Upper lobe of left lung (tissue), 4 donors: ENCODE measurements at regions not wholly inside any gene's neighbourhood (a gene's known extent, or its start where the extent isn't known, plus 50 kb on each side); places are given as distances from the start of the nearest gene placed in this dataset.

Source experiments
- EP300 ChIP-seq, 4 donors: sonication (generic); formaldehyde crosslinking; IDR thresholded peaks; one replicate each; pipeline ENCODE4 v1.5.1; 2017; ENCODE audit warnings: antibody characterized with exemption in 4 of 4, control low read depth in 2 of 4
- POLR2A ChIP-seq, 4 donors: fragments of 450-650 bp; IDR thresholded peaks; one replicate each; pipeline ENCODE4 v1.5.1; 2016 to 2017; ENCODE audit warnings: antibody characterized with exemption in 4 of 4, mild to moderate bottlenecking in 2 of 4
- POLR2AphosphoS5 ChIP-seq, 2 donors: sonication (generic); formaldehyde crosslinking; IDR thresholded peaks; one replicate each; pipeline ENCODE4 v1.5.1; 2017; ENCODE audit warnings: antibody characterized with exemption in 2 of 2
- TF ChIP-seq, protein P1 (sequence below), 6 experiments: fragments of 450-650 bp in 4 of 6; fragments of 200-600 bp in 2 of 6; sonication (generic) in 2 of 6; IDR thresholded peaks; one replicate each; pipeline ENCODE4 v1.5.1; 2016 to 2019; ENCODE audit warnings: antibody characterized with exemption in 6 of 6

DNA sequence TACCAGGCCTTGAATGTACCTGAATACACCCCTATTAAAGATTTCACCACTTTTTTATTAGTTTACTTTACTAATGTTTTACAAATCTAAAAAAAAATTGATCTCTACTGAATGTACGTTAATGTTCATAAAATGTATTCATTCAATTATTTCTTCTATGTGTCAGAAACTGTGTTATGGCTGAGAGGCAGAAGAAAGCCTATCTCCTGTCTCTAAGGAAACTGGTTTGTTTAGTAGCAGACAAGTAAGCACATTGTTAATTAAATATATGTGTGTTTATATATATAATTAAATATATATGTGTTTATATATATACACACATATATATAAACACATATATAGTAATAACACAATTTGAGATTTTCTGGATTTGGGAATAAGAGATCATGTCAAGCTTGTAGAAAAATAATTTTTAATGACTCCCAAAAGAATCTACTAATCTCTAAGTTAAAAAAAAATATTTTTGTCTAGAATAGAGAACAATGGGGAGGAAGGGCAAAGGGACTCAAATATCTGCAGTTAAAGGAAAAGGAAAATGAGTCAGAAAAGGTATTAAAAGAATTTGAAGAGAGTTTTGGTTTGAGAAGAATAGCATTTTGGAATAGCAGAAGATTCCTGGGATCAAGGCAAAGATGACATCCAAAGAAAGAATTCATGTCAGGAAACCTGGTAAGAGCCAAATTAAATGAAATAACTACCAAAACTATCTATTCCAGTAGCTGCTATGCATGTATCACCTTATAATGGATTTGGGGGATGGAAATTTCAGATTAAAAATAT is 92.1 kb downstream of the CH25H start:
- TF ChIP-seq, protein P1, sequence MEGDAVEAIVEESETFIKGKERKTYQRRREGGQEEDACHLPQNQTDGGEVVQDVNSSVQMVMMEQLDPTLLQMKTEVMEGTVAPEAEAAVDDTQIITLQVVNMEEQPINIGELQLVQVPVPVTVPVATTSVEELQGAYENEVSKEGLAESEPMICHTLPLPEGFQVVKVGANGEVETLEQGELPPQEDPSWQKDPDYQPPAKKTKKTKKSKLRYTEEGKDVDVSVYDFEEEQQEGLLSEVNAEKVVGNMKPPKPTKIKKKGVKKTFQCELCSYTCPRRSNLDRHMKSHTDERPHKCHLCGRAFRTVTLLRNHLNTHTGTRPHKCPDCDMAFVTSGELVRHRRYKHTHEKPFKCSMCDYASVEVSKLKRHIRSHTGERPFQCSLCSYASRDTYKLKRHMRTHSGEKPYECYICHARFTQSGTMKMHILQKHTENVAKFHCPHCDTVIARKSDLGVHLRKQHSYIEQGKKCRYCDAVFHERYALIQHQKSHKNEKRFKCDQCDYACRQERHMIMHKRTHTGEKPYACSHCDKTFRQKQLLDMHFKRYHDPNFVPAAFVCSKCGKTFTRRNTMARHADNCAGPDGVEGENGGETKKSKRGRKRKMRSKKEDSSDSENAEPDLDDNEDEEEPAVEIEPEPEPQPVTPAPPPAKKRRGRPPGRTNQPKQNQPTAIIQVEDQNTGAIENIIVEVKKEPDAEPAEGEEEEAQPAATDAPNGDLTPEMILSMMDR (IDR thresholded peaks at IDR 0.05) = no peak
- TF ChIP-seq EP300 (IDR thresholded peaks at IDR 0.05) = no peak
- TF ChIP-seq POLR2AphosphoS5 (IDR thresholded peaks at IDR 0.05) = no peak
- TF ChIP-seq POLR2A (IDR thresholded peaks at IDR 0.05) = no peak
